GM12864 (cell line): ENCODE measurements at regions not wholly inside any gene's neighbourhood (a gene's known extent, or its start where the extent isn't known, plus 50 kb on each side); places are given as distances from the start of the nearest gene placed in this dataset.

Experiments
- DNase-seq: peaks from one replicate; pipeline ENCODE4 v3.0.0-alpha.2; 2011; ENCODE audit warnings: low read depth
- H3K4me3 ChIP-seq: 2 replicates; pipeline ENCODE4 v1.5.1; 2011; ENCODE audit warnings: mild to moderate bottlenecking, low read depth, low read length, control low read depth
- TF ChIP-seq, protein P1 (sequence below): IDR thresholded peaks from 2 replicates; pipeline ENCODE4 v1.5.1; 2011; ENCODE audit warnings: low read depth, mild to moderate bottlenecking, moderate library complexity, low read length, control low read depth, inconsistent platforms; ENCODE audit errors: missing control alignments

GRCh38 chr2:173598525-173598924 lies 243.9 kb downstream of the CDCA7 start:
- H3K4me3 ChIP-seq = no peak overlapping the region
- DNase-seq = no peak
- TF ChIP-seq, protein P1, sequence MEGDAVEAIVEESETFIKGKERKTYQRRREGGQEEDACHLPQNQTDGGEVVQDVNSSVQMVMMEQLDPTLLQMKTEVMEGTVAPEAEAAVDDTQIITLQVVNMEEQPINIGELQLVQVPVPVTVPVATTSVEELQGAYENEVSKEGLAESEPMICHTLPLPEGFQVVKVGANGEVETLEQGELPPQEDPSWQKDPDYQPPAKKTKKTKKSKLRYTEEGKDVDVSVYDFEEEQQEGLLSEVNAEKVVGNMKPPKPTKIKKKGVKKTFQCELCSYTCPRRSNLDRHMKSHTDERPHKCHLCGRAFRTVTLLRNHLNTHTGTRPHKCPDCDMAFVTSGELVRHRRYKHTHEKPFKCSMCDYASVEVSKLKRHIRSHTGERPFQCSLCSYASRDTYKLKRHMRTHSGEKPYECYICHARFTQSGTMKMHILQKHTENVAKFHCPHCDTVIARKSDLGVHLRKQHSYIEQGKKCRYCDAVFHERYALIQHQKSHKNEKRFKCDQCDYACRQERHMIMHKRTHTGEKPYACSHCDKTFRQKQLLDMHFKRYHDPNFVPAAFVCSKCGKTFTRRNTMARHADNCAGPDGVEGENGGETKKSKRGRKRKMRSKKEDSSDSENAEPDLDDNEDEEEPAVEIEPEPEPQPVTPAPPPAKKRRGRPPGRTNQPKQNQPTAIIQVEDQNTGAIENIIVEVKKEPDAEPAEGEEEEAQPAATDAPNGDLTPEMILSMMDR = no peak

- no peak for DNase-seq
- TF ChIP-seq, protein P1 = no peak
- H3K4me3 ChIP-seq = no peak overlapping the region
Observed at GRCh38 chr2:173599821-173600359, 245.2 kb downstream of the CDCA7 start.

GRCh38 chr2:173602153-173602795 lies 247.6 kb downstream of the CDCA7 start:
- TF ChIP-seq, protein P1 = no peak
- DNase-seq = no peak

GRCh38 chr2:173605994-173606393 lies 251.3 kb downstream of the CDCA7 start:
- no peak overlapping the region for H3K4me3 ChIP-seq
- TF ChIP-seq, protein P1 = no peak
- no peak for DNase-seq

More at GRCh38 chr2:173602153-173602795, 247.6 kb downstream of the CDCA7 start:
- no peak overlapping the region for H3K4me3 ChIP-seq

DNA sequence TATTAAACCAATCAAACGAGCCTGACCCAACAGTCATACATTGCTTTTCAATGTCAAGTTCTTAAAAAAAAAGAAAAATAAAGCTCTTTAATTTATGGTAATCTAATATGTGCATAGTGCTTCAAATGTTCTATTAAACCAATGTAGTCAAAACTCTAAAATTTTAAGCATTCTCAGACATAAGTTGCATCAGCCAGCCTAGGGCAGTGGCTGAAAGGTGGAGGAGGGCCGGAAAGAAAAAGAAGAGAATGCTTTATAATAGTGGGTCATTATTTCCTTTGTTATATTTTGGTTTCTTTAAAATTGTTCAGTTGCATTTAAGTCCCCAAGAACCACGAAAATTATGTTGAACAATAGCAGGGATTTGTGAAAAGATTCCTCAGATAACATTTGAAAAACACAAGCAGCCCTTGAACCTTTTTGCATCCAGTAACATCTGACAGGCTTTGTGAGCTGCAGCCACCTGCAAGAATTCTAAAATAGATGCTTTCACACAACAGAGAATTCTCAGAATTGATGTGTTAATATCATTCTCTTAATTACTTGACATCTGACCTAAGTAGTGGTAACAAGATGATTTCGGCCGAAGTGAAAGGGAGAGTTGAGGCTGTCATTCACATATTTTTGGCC lies 252.1 kb downstream of the CDCA7 start:
- TF ChIP-seq, protein P1 = no peak
- H3K4me3 ChIP-seq = no peak overlapping the region
- DNase-seq = no peak

GRCh38 chr2:173607606-173608311 lies 253.1 kb downstream of the CDCA7 start:
- no peak overlapping the region for H3K4me3 ChIP-seq
- no peak for DNase-seq
- TF ChIP-seq, protein P1 = no peak
